ENCODE measurements at regions not wholly inside any gene's neighbourhood (a gene's known extent, or its start where the extent isn't known, plus 50 kb on each side); places are given as distances from the start of the nearest gene placed in this dataset.

GRCh38 chr20:9981829-9982228 is 53.0 kb upstream of the ANKEF1 start:
- Histone ChIP-seq H3K4me1 (peaks cover 0 to 6% (median 0%) of the 10 kb centered on the region in 4 donors), H3K27ac (no peak overlapping the region), H3K4me3 (no peak overlapping the region), H3K9me3 (no peaks in the 10 kb centered on the region), H3K27me3 (no peaks in the 10 kb centered on the region), H3K36me3 (no peaks in the 10 kb centered on the region)
- no peak for DNase-seq
- intact Hi-C loops (cut with DNase I; ENCODE audit: low total_unique reads) = loop anchor here (5.0 kb wide), 1 partner anchor 690 kb away; the partner anchor contains the start of gene JAG1
- no peak for TF ChIP-seq CTCF (IDR thresholded peaks at IDR 0.05)

GRCh38 chr20:9978397-9979004 is 56.3 kb upstream of the ANKEF1 start:
- Histone ChIP-seq H3K27me3 (no peaks in the 10 kb centered on the region), H3K4me3 (no peak overlapping the region), H3K36me3 (no peaks in the 10 kb centered on the region), H3K4me1 (peaks cover 0 to 6% (median 0%) of the 10 kb centered on the region in 4 donors), H3K9me3 (no peaks in the 10 kb centered on the region), H3K27ac (no peak overlapping the region)
- intact Hi-C loops (cut with DNase I; ENCODE audit: low total_unique reads) = loop anchor here (5.0 to 10.0 kb wide), 4 partner anchors 114 to 1566 kb away; no protein-coding TSS in a partner anchor
- DNase-seq = peak in 1 of 2 donors; percentile 56
- TF ChIP-seq CTCF (IDR thresholded peaks at IDR 0.05) = peak; percentile 69 to 85

- intact Hi-C loops (cut with DNase I; ENCODE audit: low total_unique reads) = loop anchor here (5.0 to 10.0 kb wide), 4 partner anchors 115 to 1567 kb away; no protein-coding TSS in a partner anchor
- DNase-seq = no peak
- Histone ChIP-seq H3K9me3 (no peaks in the 10 kb centered on the region), H3K36me3 (no peaks in the 10 kb centered on the region), H3K27me3 (no peaks in the 10 kb centered on the region), H3K4me3 (no peak overlapping the region), H3K4me1 (peaks cover 0 to 6% (median 0%) of the 10 kb centered on the region in 4 donors), H3K27ac (no peak overlapping the region)
- no peak for TF ChIP-seq CTCF (IDR thresholded peaks at IDR 0.05)
Measured at GRCh38 chr20:9977629-9978028, 57.2 kb upstream of the ANKEF1 start.

GRCh38 chr20:9974324-9974723 is 60.5 kb upstream of the ANKEF1 start:
- Histone ChIP-seq H3K9me3 (no peaks in the 10 kb centered on the region), H3K27ac (no peak overlapping the region), H3K4me1 (peaks cover 0 to 6% (median 0%) of the 10 kb centered on the region in 4 donors), H3K27me3 (no peaks in the 10 kb centered on the region), H3K4me3 (no peak overlapping the region), H3K36me3 (no peaks in the 10 kb centered on the region)
- no peak for TF ChIP-seq CTCF (IDR thresholded peaks at IDR 0.05)
- intact Hi-C loops (cut with DNase I; ENCODE audit: low total_unique reads) = loop anchor here (10.0 kb wide), 2 partner anchors 1300 to 1570 kb away; no protein-coding TSS in a partner anchor
- no peak for DNase-seq

- Histone ChIP-seq H3K4me1 (no peaks in the 10 kb centered on the region), H3K9me3 (no peaks in the 10 kb centered on the region), H3K4me3 (no peak overlapping the region), H3K36me3 (no peaks in the 10 kb centered on the region), H3K27me3 (peaks cover 0 to 2% of the 10 kb centered on the region in 2 donors), H3K27ac (no peak overlapping the region)
- intact Hi-C loops (cut with DNase I; ENCODE audit: low total_unique reads) = loop anchor here (10.0 kb wide), 2 partner anchors 1303 to 1573 kb away; no protein-coding TSS in a partner anchor
- DNase-seq = no peak
- no peak for TF ChIP-seq CTCF (IDR thresholded peaks at IDR 0.05)
Measured at GRCh38 chr20:9971746-9972145, 63.0 kb upstream of the ANKEF1 start.
